Stimulated activated CD4-positive, alpha-beta T cell treated with anti-CD3 and anti-CD28 coated beads, Interleukin-15, amount 100 ng/mL, for 1 hour (primary cell): ENCODE measurements at regions not wholly inside any gene's neighbourhood (a gene's known extent, or its start where the extent isn't known, plus 50 kb on each side); places are given as distances from the start of the nearest gene placed in this dataset.
"Not testable (repeated sequence)": the region's sequence is repeated elsewhere in the genome, so short reads cannot be mapped to it uniquely, and the experiment has no call there.

ENCODE experiments used
- DNase-seq, 2 donors: peaks; one replicate each; pipeline ENCODE4 v3.0.0-alpha.2; 2020; ENCODE audit warnings: low read depth in 1 of 2, low spot score in 1 of 2

DNA sequence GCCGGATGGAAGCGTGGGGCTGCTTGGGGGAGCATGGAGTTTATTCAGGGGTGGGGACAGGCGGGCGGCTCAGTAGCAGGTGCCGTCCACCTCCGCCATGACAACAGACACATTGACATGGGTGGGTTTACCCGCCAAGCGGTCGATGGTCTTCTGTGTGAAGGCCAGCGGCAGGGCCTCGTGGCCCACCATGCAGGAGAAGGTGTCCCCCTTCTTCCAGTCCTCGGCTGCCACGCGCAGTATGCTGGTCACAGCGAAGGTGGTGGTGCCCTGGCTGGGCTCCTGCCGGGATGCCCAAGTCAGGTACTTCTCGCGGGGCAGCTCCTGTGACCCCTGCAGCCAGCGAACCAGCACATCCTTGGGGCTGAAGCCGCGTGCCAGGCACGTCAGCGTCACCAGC is 180.7 kb downstream of the TMEM121 start:
- not testable (repeated sequence) for DNase-seq

DNA sequence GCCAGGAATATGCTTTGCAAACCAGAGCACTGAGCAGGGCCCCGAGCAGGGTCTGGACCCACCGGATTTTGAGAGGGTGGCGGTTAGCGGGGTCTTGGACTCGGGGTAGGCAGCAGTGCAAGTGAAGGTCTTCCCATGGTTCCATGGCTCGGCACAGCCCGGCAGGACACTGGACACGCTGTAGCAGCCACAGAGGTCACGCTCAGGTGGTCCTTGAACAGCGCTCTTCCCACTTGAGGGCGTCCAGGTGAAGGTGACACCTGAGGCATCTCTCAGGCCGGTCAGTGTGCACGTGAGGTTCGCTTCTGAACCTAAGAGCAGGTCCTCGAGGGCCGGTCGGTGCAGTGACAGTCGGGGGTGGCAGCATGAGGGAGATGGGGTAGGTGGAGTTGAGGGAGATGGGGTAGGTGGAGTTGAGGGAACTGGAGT is 181.4 kb downstream of the TMEM121 start:
- DNase-seq, result not testable (repeated sequence)

DNA sequence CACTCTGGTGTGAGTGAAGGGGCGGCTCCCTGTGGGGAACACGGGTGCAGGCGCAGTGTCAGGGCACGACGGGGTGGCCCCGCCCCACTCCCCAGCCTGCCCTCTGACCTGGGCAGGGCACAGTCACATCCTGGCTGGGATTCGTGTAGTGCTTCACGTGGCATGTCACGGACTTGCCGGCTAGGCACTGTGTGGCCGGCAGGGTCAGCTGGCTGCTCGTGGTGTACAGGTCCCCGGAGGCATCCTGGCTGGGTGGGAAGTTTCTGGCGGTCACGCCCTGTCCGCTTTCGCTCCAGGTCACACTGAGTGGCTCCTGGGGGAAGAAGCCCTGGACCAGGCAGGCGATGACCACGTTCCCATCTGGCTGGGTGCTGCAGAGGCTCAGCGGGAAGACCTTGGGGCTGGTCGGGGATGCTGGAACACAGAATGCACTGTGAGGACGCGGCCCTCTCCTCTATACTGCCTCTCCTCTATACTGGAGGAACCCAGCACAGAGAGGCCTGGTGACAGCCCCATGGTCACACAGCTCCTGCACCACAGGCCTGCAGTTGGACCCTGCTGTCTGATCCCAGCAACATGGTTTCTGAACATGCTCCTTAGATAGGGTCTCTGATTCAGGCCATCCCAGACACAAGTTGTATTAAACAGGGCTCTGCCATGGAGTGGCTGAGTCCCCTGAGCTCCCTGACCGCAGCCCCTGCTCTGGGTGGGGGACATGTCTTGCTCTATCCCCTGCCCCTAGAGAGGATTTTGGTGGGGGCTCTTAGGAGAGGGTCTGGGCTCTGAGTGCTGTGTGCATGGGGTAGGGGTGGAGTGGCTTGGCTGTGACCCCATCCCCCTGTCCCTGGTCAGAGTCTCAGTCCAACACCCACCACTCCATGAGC is 182.1 kb downstream of the TMEM121 start:
- not testable (repeated sequence) for DNase-seq

DNA sequence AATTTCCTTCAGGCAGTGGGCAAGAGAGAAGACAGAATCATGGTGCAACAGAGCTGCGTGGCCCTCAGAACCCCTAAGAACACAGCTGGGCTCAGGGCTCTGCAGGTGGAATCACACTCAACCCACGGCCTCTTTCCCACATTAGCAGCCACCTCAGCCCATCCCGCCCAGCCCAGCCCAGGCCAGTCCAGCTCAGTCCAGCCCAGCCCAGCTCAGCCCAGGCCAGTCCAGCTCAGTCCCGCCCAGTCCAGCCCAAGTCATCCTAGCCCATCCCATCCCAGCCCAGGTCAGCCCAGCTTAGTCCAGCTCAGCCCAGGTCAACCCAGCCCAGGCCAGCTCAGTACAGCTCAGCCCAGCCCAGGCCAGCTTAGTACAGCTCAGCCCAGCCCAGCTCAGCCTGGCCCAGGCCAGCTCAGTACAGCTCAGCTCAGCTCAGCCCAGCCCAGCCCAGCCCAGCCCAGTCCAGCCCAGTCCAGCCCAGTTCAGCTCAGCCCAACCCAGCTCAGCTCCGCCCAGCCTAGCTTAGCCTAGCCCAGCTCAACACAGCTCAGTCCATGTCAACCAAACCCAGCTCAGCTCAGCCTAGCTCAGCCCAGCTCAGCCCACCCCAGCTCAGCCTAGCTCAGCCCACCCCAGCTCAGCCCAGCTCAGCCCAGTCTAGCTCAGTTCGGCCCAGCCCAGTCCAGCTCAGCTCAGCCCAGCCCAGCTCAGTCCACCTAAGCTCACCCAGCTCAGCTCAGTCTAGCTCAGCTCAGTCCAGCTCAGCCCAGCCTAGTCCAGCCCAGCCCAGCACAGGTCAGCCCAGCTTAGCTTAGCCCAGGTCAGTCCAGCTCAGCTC is 183.1 kb downstream of the TMEM121 start:
- no peak for DNase-seq

DNA sequence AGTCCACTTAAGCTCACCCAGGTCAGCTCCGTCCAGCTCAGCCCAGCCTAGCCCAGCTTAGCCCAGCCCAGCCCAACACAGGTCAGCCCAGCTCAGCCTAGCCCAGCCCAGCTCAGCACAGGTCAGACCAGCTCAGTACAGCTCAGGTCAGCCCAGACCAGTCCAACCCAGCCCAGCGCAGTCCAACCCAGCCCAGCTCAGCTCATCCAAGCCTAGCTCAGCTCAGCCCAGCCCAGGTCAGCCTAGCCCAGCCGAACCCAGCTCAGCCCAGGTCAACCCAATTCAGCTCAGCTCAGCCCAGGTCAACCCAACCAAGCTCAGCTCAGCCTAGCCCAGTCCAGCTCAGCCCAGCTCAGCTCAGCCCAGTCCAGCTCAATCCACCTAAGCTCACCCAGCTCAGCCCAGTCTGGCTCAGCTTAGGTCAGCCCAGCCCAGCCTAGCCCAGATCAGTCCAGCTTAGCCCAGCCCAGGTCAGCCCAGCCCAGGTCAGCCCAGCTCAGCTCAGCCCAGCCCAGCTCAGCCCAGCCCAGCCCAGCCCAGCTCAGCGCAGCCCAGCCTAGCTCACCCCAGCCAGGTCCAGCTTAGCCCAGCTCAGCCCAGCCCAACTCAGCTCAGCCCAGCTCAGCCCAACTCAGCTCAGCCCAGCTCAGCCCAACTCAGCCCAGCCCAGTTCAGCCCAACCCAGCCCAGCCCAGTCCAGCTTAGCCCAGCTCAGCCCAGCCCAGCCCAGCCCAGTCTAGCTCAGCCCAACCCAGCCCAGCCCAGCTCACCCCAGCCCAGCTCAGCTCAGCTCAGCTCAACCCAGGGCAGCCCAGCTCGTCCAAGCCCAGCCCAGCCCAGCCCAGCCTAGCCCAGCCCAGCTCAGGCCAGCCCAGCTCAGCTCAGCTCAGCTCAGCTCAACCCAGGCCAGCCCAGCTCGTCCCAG is 184.0 kb downstream of the TMEM121 start:
- DNase-seq, result no peak

DNA sequence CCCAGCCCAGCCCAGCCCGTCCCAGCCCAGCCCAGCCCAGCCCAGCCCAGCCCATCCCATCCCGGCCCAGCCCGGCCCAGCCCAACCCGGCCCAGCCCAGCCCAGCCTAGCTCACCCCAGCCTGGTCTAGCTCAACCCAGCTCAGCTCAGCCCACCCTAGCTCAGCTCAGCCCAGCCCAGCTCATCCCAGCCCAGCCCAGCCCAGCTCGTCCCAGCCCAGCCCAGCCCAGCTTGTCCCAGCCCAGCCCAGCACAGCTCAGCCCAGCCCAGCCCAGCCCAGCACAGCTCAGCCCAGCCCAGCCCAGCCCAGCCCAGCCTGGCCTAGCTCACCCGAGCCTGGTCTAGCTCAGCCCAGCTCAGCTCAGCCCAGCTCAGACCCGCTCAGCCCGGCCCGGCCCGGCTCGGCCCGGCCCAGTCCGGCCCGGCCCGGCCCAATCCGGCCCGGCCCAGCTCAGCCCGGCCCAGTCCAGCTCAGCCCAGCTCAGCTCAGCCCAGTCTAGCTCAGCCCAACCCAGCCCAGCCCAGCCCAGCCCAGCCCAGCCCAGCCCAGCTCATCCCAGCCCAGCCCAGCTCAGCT is 184.7 kb downstream of the TMEM121 start:
- DNase-seq, result no peak

DNA sequence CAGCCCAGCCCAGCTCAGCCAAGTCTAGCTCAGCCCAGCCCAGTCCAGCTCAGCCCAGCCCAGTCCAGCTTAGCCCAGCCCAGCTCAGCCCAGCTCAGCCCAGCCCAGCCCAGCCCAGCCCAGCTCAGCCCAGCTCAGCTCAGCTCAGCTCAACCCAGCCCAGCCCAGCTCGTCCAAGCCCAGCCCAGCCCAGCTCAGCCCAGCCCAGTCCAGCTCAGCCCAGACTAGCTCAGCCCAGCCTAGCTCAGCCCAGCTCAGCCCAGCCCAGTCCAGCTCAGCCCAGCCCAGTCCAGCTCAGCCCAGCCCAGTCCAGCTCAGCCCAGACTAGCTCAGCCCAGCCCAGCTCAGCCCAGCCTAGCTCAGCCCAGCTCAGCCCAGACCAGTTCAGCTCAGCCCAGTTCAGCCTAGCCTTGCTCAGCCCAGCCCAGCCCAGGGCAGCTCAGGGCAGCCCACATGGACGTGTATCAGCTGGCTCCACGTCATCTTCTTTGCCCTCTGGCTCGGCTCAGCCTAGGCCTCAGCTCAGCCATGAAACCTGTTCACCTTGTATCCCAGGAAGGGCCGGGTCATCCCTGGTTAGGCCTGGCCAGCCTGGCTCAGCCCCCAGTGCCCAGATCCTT is 185.6 kb downstream of the TMEM121 start:
- no peak for DNase-seq

DNA sequence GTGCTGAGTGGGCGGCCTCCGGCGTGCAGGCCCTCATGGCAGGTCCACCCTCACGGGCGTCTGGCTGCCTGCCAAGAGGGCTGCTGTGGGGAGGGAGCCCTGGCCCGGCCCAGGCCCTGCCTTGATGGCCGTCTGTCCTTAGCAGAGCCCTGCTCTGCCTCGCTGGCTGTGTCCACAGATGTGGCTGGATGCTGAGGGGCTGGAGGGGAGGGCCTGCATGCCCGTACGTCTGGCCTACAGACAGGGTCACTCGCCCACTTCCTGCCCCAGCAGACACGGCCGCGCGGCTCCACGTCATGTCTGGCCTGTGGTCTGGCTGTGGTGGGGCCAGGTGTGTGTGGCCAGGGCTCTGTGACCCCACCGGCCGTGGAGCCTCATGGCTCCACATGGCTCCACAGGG is 186.3 kb downstream of the TMEM121 start:
- DNase-seq, result not testable (repeated sequence)

DNA sequence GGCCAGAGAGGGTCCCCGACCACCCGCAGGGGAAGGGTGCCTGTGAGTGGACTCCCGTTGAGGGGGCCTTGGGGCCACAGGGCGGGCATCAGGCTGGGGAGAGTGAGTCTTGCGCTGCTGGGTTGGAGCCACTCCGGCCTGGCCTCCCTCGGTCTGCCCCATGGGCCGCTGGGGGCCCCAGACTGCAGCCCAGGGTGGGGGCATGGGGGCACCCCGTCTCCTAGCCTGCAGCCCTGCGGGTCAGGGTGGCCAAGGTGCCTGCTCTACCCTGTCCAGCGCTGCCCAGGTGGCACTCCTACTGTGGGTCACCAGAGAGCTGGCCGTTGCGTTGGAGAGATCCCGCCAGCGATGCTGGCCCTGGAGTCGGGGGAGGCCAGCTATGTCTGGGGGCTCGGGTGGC is 186.8 kb downstream of the TMEM121 start:
- DNase-seq, result not testable (repeated sequence)

DNA sequence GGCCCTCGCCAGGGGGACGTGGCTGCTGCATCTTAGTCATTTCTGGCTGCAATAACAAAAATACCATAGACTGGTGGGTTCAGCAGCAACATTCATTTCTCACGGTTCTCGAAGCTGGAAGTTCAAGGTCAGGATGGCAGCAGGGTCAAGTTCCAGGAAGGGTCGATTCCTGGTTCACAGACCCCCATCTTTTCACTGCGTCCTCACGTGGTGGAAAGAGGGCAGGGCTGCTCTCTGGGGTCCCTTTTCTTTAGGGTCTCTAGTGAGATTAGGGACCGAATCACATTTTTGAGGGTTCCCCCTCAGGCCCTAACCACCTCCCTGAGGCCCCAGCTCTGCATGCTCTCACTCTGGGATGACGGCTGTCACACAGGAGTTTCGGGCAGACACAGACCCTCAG is 187.5 kb downstream of the TMEM121 start:
- not testable (repeated sequence) for DNase-seq

DNA sequence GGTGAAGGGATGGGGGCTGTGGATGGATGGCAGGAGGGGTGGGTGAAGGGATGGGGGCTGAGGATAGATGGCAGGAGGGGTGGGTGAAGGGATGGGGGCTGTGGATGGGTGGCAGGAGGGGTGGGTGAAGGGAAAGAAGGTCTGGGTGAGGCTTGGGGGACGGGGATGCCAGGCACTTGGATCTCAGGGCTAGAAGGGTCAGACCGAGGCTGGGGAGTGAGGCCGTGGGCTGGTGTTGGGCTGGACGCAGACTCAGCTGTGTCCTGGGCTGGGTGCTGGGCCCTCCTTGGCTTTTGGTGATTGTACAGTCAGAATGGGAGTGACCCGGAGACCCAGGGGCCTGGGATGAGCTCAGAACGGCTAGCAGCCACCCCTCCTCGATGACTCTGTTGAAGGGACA is 192.4 kb downstream of the TMEM121 start:
- DNase-seq, result not testable (repeated sequence)

DNA sequence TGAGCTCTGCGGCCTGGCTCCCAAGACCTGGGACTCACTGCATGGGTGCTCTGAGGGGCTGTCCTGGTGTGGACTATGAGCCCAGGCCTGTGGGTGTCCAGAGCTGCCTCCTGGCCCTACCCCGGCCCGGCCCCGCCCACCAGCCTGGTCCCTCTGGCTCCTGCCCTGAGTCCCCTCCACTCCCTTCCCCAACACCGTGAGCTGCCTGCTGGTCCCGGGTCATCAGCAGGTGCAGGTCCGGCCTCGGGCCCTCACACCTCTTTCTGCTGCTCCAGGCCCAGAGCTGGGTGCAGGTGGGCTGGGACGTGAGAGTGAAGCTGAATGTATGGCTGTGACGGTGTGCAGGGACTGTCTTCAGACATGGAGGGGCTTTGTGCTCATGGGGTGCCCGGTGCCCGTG is 193.7 kb downstream of the TMEM121 start:
- not testable (repeated sequence) for DNase-seq

DNA sequence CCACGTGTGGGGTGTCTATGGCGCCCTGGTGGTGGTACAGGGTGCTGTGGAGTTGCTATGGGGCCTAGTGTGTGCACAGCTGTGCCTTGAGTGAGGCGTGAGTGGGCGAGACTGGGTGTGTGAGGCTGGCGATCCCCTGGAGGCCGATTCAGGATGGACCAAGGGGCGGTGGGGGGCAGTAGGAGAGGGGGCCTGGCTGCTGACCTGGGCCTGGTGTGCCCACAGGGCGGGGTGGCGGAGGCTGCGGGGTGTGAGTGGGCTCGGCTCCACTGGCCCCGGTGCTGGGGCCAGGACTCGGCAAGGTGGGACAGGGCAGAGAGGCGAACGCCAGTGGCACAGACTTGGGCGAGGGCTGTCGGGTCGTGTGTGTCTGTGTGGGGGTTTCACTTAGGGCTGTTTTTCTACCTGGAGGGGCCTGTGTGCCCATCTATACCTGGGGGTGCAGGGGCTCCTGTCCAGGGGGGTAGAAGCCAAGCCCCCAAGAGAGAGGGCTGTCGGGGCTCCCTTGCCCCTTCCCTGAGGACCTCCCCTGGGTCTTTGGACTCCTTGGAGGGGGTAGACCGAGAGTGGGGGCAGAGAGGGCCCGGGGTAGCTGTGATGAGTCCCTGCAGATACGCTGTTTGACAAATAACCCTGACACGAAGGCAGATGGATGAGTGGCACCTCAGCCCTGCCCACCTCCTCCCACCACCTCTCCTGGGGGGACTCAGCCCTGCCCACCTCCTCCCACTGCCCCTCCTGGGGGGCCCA is 194.6 kb downstream of the TMEM121 start:
- not testable (repeated sequence) for DNase-seq

DNA sequence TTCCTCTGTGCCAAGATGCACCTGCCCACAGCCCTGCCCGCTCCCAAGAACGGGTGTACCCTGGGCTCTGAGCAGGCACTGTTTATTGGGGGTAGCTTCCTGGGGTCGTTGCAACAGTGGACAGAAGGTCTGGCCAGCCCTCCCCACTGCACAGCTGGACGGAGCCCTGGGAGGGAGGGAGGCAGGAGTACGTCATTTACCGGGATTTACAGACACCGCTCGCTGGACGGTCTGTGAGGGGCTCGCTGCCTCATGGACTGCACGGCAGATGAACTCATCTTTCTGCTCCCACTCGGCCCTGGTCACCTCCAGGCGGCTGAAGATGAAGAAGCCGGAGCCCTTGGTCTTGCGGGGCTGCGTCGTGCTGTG is 195.2 kb downstream of the TMEM121 start:
- DNase-seq, result not testable (repeated sequence)

DNA sequence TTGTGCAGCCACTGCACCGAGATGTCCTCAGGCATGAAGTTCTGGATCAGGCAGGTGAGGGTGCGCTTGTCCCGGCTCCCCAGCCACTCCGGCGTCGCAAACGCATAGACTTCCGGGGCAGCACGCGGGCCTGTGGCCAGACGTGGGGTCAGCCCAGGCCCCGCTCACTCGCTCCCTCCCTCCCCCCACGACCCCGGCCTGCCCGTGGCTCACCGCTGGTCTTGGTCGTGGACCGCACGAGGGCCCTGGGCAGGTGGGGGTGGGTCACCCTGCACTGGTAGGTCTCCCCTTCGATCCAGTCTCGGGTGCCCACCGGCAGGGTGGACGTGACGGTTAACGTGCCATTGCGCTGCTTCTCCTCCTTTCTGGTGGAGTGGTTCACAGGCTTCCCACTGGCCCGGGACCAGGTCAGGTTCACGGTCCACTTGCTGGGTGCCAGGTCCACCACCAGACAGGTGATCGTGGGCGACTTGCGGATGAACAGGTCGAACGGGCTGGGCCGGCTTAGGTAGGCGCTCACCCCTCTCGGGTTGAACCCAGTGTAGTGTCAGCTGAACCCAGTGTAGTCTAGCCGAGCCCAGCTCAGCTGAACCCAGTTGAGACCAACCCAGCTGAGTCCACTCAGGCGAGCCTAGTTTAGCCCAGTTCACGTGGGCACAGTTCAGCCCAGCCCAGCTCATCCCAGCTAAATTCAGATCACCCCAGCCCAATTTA is 195.8 kb downstream of the TMEM121 start:
- not testable (repeated sequence) for DNase-seq

DNA sequence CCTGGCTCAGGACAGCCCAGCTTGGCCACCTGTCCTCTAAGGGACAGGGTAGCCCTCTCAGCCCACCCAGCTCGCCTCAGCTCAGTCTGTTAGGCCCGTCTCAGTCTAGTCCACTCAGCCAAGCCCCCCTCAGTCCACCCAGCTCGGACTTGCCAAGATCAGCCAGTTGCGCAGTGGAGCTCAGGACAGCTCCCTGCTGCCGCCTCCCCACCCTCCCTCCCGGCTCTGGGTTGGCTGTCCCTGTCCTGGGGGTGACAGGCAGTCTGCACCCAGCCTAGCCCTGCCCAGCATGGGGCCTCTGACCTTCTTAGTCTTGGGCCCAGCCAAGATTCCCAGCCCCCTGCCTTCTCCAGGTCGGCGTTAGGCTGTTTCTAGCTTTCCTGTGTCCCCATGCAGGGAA is 196.9 kb downstream of the TMEM121 start:
- not testable (repeated sequence) for DNase-seq

DNA sequence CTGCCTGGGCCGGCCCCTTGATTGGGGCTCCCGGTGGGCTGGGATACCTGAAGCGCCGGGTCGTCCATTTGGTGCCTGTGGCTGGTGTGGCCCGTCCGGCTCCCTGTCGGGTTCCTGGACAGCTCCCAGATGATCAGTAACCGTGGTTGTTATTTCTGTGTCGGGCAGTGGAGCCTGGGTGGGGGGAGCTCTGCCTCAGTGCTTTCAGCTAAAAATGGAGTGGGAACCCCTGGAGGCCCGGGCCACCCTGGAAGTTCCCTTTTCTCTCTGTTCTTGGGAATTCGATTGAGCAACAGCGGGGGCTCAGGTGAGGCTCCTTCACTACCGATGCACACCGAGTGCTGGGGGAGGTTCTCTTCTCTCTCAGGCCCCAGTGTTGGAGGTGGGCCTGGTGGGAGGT is 197.4 kb downstream of the TMEM121 start:
- not testable (repeated sequence) for DNase-seq

DNA sequence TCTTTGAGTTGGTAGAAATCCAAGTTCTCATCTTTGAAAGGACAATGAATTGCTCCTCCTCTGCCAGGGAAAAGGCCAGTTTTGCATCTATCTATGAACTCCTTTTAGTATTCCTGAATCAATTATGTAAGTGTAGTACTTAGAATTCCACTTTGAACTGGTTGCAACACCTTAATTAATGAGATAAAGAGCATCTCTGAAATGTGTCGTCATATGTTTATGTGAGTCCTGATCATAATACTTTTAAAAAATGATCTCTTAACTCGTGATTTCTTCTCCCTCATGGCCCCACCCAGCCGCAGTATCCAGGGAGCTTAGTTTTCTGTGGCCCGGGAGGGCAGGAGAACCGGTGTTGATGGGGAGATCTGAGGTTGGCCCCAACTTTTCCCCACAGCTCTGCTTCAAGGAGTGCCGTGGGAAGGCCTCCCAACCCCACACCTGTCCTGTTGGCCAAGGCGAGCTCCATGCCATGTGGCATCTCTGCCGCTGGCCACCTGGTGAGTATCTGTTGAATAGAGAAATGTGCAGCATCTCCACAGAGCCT is 203.5 kb downstream of the TMEM121 start:
- DNase-seq, result not testable (repeated sequence)
